Mesendoderm (in vitro differentiated cells): ENCODE measurements at regions not wholly inside any gene's neighbourhood (a gene's known extent, or its start where the extent isn't known, plus 50 kb on each side); places are given as distances from the start of the nearest gene placed in this dataset.

Experiments
- DNase-seq: peaks from one replicate; pipeline ENCODE4 v3.0.0; 2013
- H2AK5ac ChIP-seq: 2 replicates; pipeline ENCODE4 v1.6.1; 2013; ENCODE audit warnings: low read length, inconsistent platforms
- H2BK120ac ChIP-seq: 2 replicates; pipeline ENCODE4 v1.6.1; 2013; ENCODE audit warnings: low read depth, mild to moderate bottlenecking, low read length, moderate library complexity, mixed read lengths
- H2BK15ac ChIP-seq: replicated peaks from 2 replicates; pipeline ENCODE4 v1.6.1; 2013; ENCODE audit warnings: low read depth, mild to moderate bottlenecking, moderate library complexity
- H2BK5ac ChIP-seq: 2 replicates; pipeline ENCODE4 v1.6.1; 2013; ENCODE audit warnings: low read length, inconsistent platforms
- H3K18ac ChIP-seq: 2 replicates; pipeline ENCODE4 v1.6.1; 2013; ENCODE audit warnings: mild to moderate bottlenecking, low read length, mixed read lengths
- H3K23ac ChIP-seq: one replicate; pipeline ENCODE4 v1.6.1; 2013; ENCODE audit warnings: low read length
- H3K27ac ChIP-seq: 2 replicates; pipeline ENCODE4 v1.5.1; 2013; ENCODE audit warnings: low read depth, mild to moderate bottlenecking, inconsistent platforms, low read length, moderate library complexity
- H3K27me3 ChIP-seq: 2 replicates; pipeline ENCODE4 v1.6.1; 2013; ENCODE audit warnings: low read length, control low read depth, mild to moderate bottlenecking, inconsistent platforms; ENCODE audit not compliant: insufficient read depth, poor library complexity
- H3K36me3 ChIP-seq: 2 replicates; pipeline ENCODE4 v1.6.1; 2013; ENCODE audit warnings: low read length, inconsistent platforms; ENCODE audit not compliant: control insufficient read depth, insufficient read depth
- H3K4ac ChIP-seq: one replicate; pipeline ENCODE4 v1.6.1; 2013; ENCODE audit warnings: low read depth, mild to moderate bottlenecking, low read length, moderate library complexity
- H3K4me1 ChIP-seq: 2 replicates; pipeline ENCODE4 v1.6.1; 2013; ENCODE audit warnings: low read depth, low read length, inconsistent platforms; ENCODE audit not compliant: control insufficient read depth
- H3K4me2 ChIP-seq: 2 replicates; pipeline ENCODE4 v1.6.1; 2013; ENCODE audit warnings: low read length
- H3K4me3 ChIP-seq: 2 replicates; pipeline ENCODE4 v1.5.1; 2013; ENCODE audit warnings: mild to moderate bottlenecking, low read length
- H3K56ac ChIP-seq: one replicate; pipeline ENCODE4 v1.6.1; 2013; ENCODE audit warnings: low read length
- H3K79me1 ChIP-seq: 2 replicates; pipeline ENCODE4 v1.6.1; 2013; ENCODE audit warnings: low read length, inconsistent platforms
- H3K79me2 ChIP-seq: 2 replicates; pipeline ENCODE4 v1.6.1; 2013; ENCODE audit warnings: mild to moderate bottlenecking, low read length; ENCODE audit not compliant: control insufficient read depth, insufficient read depth
- H3K9ac ChIP-seq: 2 replicates; pipeline ENCODE4 v1.6.1; 2013; ENCODE audit warnings: low read length, inconsistent platforms
- H4K5ac ChIP-seq: one replicate; pipeline ENCODE4 v1.6.1; 2013; ENCODE audit warnings: low read length
- H4K8ac ChIP-seq: one replicate; pipeline ENCODE4 v1.6.1; 2013; ENCODE audit warnings: low read depth, mild to moderate bottlenecking, control low read depth, low read length, moderate library complexity
- WGBS: extraction: QIAGEN DNeasy Blood & Tissue Kit; methylation state at CpG from one replicate; pipeline ENCODE4 v1.1.7; 2013; ENCODE audit warnings: low lambda C conversion rate, missing lambda C conversion rate; ENCODE audit not compliant: insufficient coverage; ENCODE audit errors: extremely low coverage; 5-methylcytosine and 5-hydroxymethylcytosine counted together

GRCh38 chr2:228642861-228643260, 461.4 kb upstream of the SPHKAP start:
- no CpG with 5 or more reads among the region's 2 CpGs for WGBS
- Histone ChIP-seq H3K56ac (no peak overlapping the region), H3K36me3 (no peaks in the 10 kb centered on the region)

GRCh38 chr2:228630786-228631185, 449.3 kb upstream of the SPHKAP start:
- no peak overlapping the region for H2AK5ac ChIP-seq

More at GRCh38 chr2:228642861-228643260, 461.4 kb upstream of the SPHKAP start:
- no peak overlapping the region for H4K8ac ChIP-seq
- no peak overlapping the region for H2AK5ac ChIP-seq
- no peak overlapping the region for H3K9ac ChIP-seq
- H2BK5ac ChIP-seq: no peak overlapping the region
- H3K4ac ChIP-seq: no peak overlapping the region
- H3K4me2 ChIP-seq: no peak overlapping the region
- no peak overlapping the region for H4K5ac ChIP-seq
- H2BK15ac ChIP-seq: no peak overlapping the region
- H3K27me3 ChIP-seq: no peaks in the 10 kb centered on the region
- H3K23ac ChIP-seq: no peak overlapping the region
- no peaks in the 10 kb centered on the region for H3K4me1 ChIP-seq
- H2BK120ac ChIP-seq: no peak overlapping the region
- H3K27ac ChIP-seq: no peak overlapping the region
- H3K4me3 ChIP-seq: no peak overlapping the region
- H3K79me1 ChIP-seq: no peaks in the 10 kb centered on the region
- DNase-seq: no peak
- H3K18ac ChIP-seq: no peak overlapping the region
- no peaks in the 10 kb centered on the region for H3K79me2 ChIP-seq

GRCh38 chr2:228629251-228629650, 447.8 kb upstream of the SPHKAP start:
- Histone ChIP-seq H3K18ac (no peak overlapping the region), H2BK5ac (no peak overlapping the region), H3K9ac (no peak overlapping the region), H2AK5ac (no peak overlapping the region), H3K4me3 (no peak overlapping the region), H3K27me3 (no peaks in the 10 kb centered on the region), H3K23ac (no peak overlapping the region), H3K4me1 (no peaks in the 10 kb centered on the region), H3K36me3 (no peaks in the 10 kb centered on the region), H3K4me2 (no peak overlapping the region), H2BK15ac (no peak overlapping the region), H3K79me1 (no peaks in the 10 kb centered on the region), H4K8ac (no peak overlapping the region), H3K56ac (no peak overlapping the region), H4K5ac (no peak overlapping the region), H3K27ac (no peak overlapping the region), H2BK120ac (no peak overlapping the region), H3K4ac (no peak overlapping the region), H3K79me2 (no peaks in the 10 kb centered on the region)
- WGBS: no CpG with 5 or more reads among the region's 1 CpG
- no peak for DNase-seq

More at GRCh38 chr2:228630786-228631185, 449.3 kb upstream of the SPHKAP start:
- no peak overlapping the region for H3K56ac ChIP-seq
- DNase-seq: peak; percentile 2
- no peaks in the 10 kb centered on the region for H3K4me1 ChIP-seq
- no peak overlapping the region for H3K23ac ChIP-seq
- no peak overlapping the region for H3K4me3 ChIP-seq
- H4K8ac ChIP-seq: no peak overlapping the region
- no peak overlapping the region for H3K27ac ChIP-seq
- no peak overlapping the region for H2BK5ac ChIP-seq
- no peak overlapping the region for H3K18ac ChIP-seq
- H3K9ac ChIP-seq: no peak overlapping the region
- no CpG with 5 or more reads among the region's 2 CpGs for WGBS
- no peaks in the 10 kb centered on the region for H3K27me3 ChIP-seq
- H3K79me2 ChIP-seq: no peaks in the 10 kb centered on the region
- H3K79me1 ChIP-seq: no peaks in the 10 kb centered on the region
- H3K4me2 ChIP-seq: no peak overlapping the region
- no peak overlapping the region for H2BK15ac ChIP-seq
- no peak overlapping the region for H3K4ac ChIP-seq
- H2BK120ac ChIP-seq: no peak overlapping the region
- H4K5ac ChIP-seq: no peak overlapping the region
- H3K36me3 ChIP-seq: no peaks in the 10 kb centered on the region

- H2BK15ac ChIP-seq: no peak overlapping the region
Observed at GRCh38 chr2:228628682-228629081, 447.2 kb upstream of the SPHKAP start.

GRCh38 chr2:228627510-228627909, 446.0 kb upstream of the SPHKAP start:
- Histone ChIP-seq H2BK5ac (no peak overlapping the region), H3K9ac (no peak overlapping the region), H3K27me3 (no peaks in the 10 kb centered on the region), H3K18ac (no peak overlapping the region), H3K4me1 (no peaks in the 10 kb centered on the region), H3K4me2 (no peak overlapping the region), H3K79me2 (no peaks in the 10 kb centered on the region), H4K8ac (no peak overlapping the region), H3K27ac (no peak overlapping the region), H3K56ac (no peak overlapping the region), H2AK5ac (no peak overlapping the region), H4K5ac (no peak overlapping the region), H3K36me3 (no peaks in the 10 kb centered on the region), H3K23ac (no peak overlapping the region), H2BK120ac (no peak overlapping the region), H2BK15ac (no peak overlapping the region), H3K79me1 (no peaks in the 10 kb centered on the region), H3K4ac (no peak overlapping the region), H3K4me3 (no peak overlapping the region)
- DNase-seq: no peak
- WGBS: no CpG with 5 or more reads among the region's 4 CpGs

More at GRCh38 chr2:228628682-228629081, 447.2 kb upstream of the SPHKAP start:
- H4K5ac ChIP-seq: no peak overlapping the region
- no peak for DNase-seq
- H3K36me3 ChIP-seq: no peaks in the 10 kb centered on the region
- no peak overlapping the region for H3K4me3 ChIP-seq
- H3K18ac ChIP-seq: no peak overlapping the region
- WGBS: no CpG with 5 or more reads among the region's 4 CpGs
- H3K4me1 ChIP-seq: no peaks in the 10 kb centered on the region
- no peak overlapping the region for H3K27ac ChIP-seq
- no peaks in the 10 kb centered on the region for H3K79me2 ChIP-seq
- H2BK120ac ChIP-seq: no peak overlapping the region
- H3K27me3 ChIP-seq: no peaks in the 10 kb centered on the region
- H4K8ac ChIP-seq: no peak overlapping the region
- no peak overlapping the region for H3K23ac ChIP-seq
- no peaks in the 10 kb centered on the region for H3K79me1 ChIP-seq
- H2AK5ac ChIP-seq: no peak overlapping the region
- H2BK5ac ChIP-seq: no peak overlapping the region
- H3K4me2 ChIP-seq: no peak overlapping the region
- no peak overlapping the region for H3K9ac ChIP-seq
- no peak overlapping the region for H3K56ac ChIP-seq
- H3K4ac ChIP-seq: no peak overlapping the region

GRCh38 chr2:228625481-228625880, 444.0 kb upstream of the SPHKAP start:
- H2BK15ac ChIP-seq: no peak overlapping the region
- H3K4me3 ChIP-seq: no peak overlapping the region
- no peak overlapping the region for H4K5ac ChIP-seq
- H3K4me2 ChIP-seq: no peak overlapping the region
- H3K23ac ChIP-seq: no peak overlapping the region
- WGBS: no CpG with 5 or more reads among the region's 3 CpGs
- no peaks in the 10 kb centered on the region for H3K27me3 ChIP-seq
- DNase-seq: no peak
- no peak overlapping the region for H3K18ac ChIP-seq
- no peaks in the 10 kb centered on the region for H3K4me1 ChIP-seq
- no peaks in the 10 kb centered on the region for H3K36me3 ChIP-seq
- no peak overlapping the region for H2BK120ac ChIP-seq
- H4K8ac ChIP-seq: no peak overlapping the region
- H3K79me1 ChIP-seq: no peaks in the 10 kb centered on the region
- no peak overlapping the region for H2AK5ac ChIP-seq
- H2BK5ac ChIP-seq: no peak overlapping the region
- H3K79me2 ChIP-seq: no peaks in the 10 kb centered on the region
- H3K4ac ChIP-seq: no peak overlapping the region
- no peak overlapping the region for H3K56ac ChIP-seq
- no peak overlapping the region for H3K27ac ChIP-seq
- H3K9ac ChIP-seq: no peak overlapping the region
